ENCODE measurements at regions not wholly inside any gene's neighbourhood (a gene's known extent, or its start where the extent isn't known, plus 50 kb on each side); places are given as distances from the start of the nearest gene placed in this dataset.

GRCh38 chr2:207401338-207401737, 128.4 kb upstream of the CREB1 start:
- Histone ChIP-seq H3K4me1 (ENCODE audit: insufficient read depth) (no peaks in the 10 kb centered on the region), H2AFZ (no peak overlapping the region), H3K4me2 (no peak overlapping the region), H4K20me1 (ENCODE audit: insufficient read depth, poor library complexity, severe bottlenecking) (no peaks in the 10 kb centered on the region), H3K9me3 (ENCODE audit: low read depth) (no peaks in the 10 kb centered on the region), H3K27ac (no peak overlapping the region), H3K36me3 (replicated peaks; ENCODE audit: insufficient read depth, low read depth) (no peaks in the 10 kb centered on the region), H3K27me3 (no peaks in the 10 kb centered on the region), H3K9me2 (replicated peaks; ENCODE audit: insufficient read depth) (no peaks in the 10 kb centered on the region), H3K79me2 (no peaks in the 10 kb centered on the region), H3K4me3 (no peak overlapping the region)
- no peak for DNase-seq (ENCODE audit: low spot score)
- TF ChIP-seq, protein P1, sequence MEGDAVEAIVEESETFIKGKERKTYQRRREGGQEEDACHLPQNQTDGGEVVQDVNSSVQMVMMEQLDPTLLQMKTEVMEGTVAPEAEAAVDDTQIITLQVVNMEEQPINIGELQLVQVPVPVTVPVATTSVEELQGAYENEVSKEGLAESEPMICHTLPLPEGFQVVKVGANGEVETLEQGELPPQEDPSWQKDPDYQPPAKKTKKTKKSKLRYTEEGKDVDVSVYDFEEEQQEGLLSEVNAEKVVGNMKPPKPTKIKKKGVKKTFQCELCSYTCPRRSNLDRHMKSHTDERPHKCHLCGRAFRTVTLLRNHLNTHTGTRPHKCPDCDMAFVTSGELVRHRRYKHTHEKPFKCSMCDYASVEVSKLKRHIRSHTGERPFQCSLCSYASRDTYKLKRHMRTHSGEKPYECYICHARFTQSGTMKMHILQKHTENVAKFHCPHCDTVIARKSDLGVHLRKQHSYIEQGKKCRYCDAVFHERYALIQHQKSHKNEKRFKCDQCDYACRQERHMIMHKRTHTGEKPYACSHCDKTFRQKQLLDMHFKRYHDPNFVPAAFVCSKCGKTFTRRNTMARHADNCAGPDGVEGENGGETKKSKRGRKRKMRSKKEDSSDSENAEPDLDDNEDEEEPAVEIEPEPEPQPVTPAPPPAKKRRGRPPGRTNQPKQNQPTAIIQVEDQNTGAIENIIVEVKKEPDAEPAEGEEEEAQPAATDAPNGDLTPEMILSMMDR (IDR thresholded peaks at IDR 0.05; ENCODE audit: poor library complexity), result no peak
- no peak for TF ChIP-seq EZH2phosphoT487 (IDR thresholded peaks at IDR 0.05; ENCODE audit: low read depth, severe bottlenecking, unreplicated experiment)
- TF ChIP-seq EZH2 (IDR thresholded peaks at IDR 0.05; ENCODE audit: borderline replicate concordance), result no peak

- H3K36me3 ChIP-seq (replicated peaks; ENCODE audit: insufficient read depth, low read depth), result no peaks in the 10 kb centered on the region
- no peaks in the 10 kb centered on the region for H3K9me3 ChIP-seq (ENCODE audit: low read depth)
- no peak overlapping the region for H3K4me3 ChIP-seq
- no peaks in the 10 kb centered on the region for H3K27me3 ChIP-seq
- H4K20me1 ChIP-seq (ENCODE audit: insufficient read depth, poor library complexity, severe bottlenecking), result no peaks in the 10 kb centered on the region
- no peak overlapping the region for H3K27ac ChIP-seq
- TF ChIP-seq EZH2 (IDR thresholded peaks at IDR 0.05; ENCODE audit: borderline replicate concordance) (no peak), EZH2phosphoT487 (IDR thresholded peaks at IDR 0.05; ENCODE audit: low read depth, severe bottlenecking, unreplicated experiment) (no peak)
- TF ChIP-seq, protein P1 (IDR thresholded peaks at IDR 0.05; ENCODE audit: poor library complexity), result no peak
- H3K9me2 ChIP-seq (replicated peaks; ENCODE audit: insufficient read depth), result no peaks in the 10 kb centered on the region
- no peaks in the 10 kb centered on the region for H3K79me2 ChIP-seq
- H3K4me2 ChIP-seq, result no peak overlapping the region
- peaks cover 5% of the 10 kb centered on the region for H3K4me1 ChIP-seq (ENCODE audit: insufficient read depth)
- no peak for DNase-seq (ENCODE audit: low spot score)
- 55% methylated on average over 1 of the region's 1 CpG for WGBS (ENCODE audit: low lambda C conversion rate, missing lambda C conversion rate)
- no peak overlapping the region for H2AFZ ChIP-seq
These were observed 126.6 kb upstream of the CREB1 start for GRCh38 chr2:207403141-207403540.

DNA sequence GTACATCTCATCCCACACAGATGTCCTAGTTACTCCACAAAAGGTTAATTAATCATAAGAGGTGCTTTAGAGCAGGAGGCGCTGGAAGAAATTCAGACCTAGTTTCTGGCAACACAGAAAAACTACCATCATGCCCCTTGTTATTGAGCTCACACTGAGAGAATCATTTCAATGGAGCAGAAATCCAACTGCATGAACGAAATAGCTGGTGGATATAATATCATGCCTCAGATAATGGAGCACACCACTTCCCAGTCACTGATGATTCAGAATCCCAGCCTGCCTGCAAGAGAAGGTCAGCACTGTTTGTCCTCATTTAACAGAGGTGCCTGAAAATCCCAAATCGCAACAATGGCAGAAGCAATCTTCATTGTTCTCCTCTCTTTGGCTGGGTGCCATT, 125.8 kb upstream of the CREB1 start:
- peaks cover 14% of the 10 kb centered on the region for H3K4me1 ChIP-seq (ENCODE audit: insufficient read depth)
- H3K4me2 ChIP-seq, result no peak overlapping the region
- 90% methylated on average over 3 of the region's 3 CpGs for WGBS (ENCODE audit: low lambda C conversion rate, missing lambda C conversion rate)
- no peak overlapping the region for H3K4me3 ChIP-seq
- no peak for DNase-seq (ENCODE audit: low spot score)
- no peaks in the 10 kb centered on the region for H3K9me2 ChIP-seq (replicated peaks; ENCODE audit: insufficient read depth)
- H2AFZ ChIP-seq, result no peak overlapping the region
- H3K27ac ChIP-seq, result no peak overlapping the region
- no peaks in the 10 kb centered on the region for H3K36me3 ChIP-seq (replicated peaks; ENCODE audit: insufficient read depth, low read depth)
- no peaks in the 10 kb centered on the region for H3K27me3 ChIP-seq
- H4K20me1 ChIP-seq (ENCODE audit: insufficient read depth, poor library complexity, severe bottlenecking), result no peaks in the 10 kb centered on the region
- TF ChIP-seq, protein P1 (IDR thresholded peaks at IDR 0.05; ENCODE audit: poor library complexity), result no peak
- TF ChIP-seq EZH2phosphoT487 (IDR thresholded peaks at IDR 0.05; ENCODE audit: low read depth, severe bottlenecking, unreplicated experiment) (no peak), EZH2 (IDR thresholded peaks at IDR 0.05; ENCODE audit: borderline replicate concordance) (no peak)
- H3K9me3 ChIP-seq (ENCODE audit: low read depth), result no peaks in the 10 kb centered on the region
- H3K79me2 ChIP-seq, result no peaks in the 10 kb centered on the region

- no peak overlapping the region for H3K27ac ChIP-seq
- TF ChIP-seq EZH2 (IDR thresholded peaks at IDR 0.05; ENCODE audit: borderline replicate concordance) (no peak), EZH2phosphoT487 (IDR thresholded peaks at IDR 0.05; ENCODE audit: low read depth, severe bottlenecking, unreplicated experiment) (no peak)
- TF ChIP-seq, protein P1 (IDR thresholded peaks at IDR 0.05; ENCODE audit: poor library complexity), result no peak
- no peaks in the 10 kb centered on the region for H3K9me3 ChIP-seq (ENCODE audit: low read depth)
- 47% methylated on average over 2 of the region's 2 CpGs for WGBS (ENCODE audit: low lambda C conversion rate, missing lambda C conversion rate)
- no peaks in the 10 kb centered on the region for H3K79me2 ChIP-seq
- no peak overlapping the region for H3K4me3 ChIP-seq
- H3K27me3 ChIP-seq, result no peaks in the 10 kb centered on the region
- H3K36me3 ChIP-seq (replicated peaks; ENCODE audit: insufficient read depth, low read depth), result no peaks in the 10 kb centered on the region
- DNase-seq (ENCODE audit: low spot score), result no peak
- no peaks in the 10 kb centered on the region for H3K9me2 ChIP-seq (replicated peaks; ENCODE audit: insufficient read depth)
- H4K20me1 ChIP-seq (ENCODE audit: insufficient read depth, poor library complexity, severe bottlenecking), result no peaks in the 10 kb centered on the region
- H2AFZ ChIP-seq, result no peak overlapping the region
- H3K4me1 ChIP-seq (ENCODE audit: insufficient read depth), result peaks cover 14% of the 10 kb centered on the region
- H3K4me2 ChIP-seq, result no peak overlapping the region
These were observed 124.6 kb upstream of the CREB1 start for GRCh38 chr2:207405150-207405549.
